Esophagus muscularis mucosa (tissue), 4 donors: ENCODE measurements at regions not wholly inside any gene's neighbourhood (a gene's known extent, or its start where the extent isn't known, plus 50 kb on each side); places are given as distances from the start of the nearest gene placed in this dataset.
"Not testable (repeated sequence)": the region's sequence is repeated elsewhere in the genome, so short reads cannot be mapped to it uniquely, and the experiment has no call there.

Experiments
- EP300 ChIP-seq: sonication (generic); formaldehyde crosslinking; IDR thresholded peaks from one replicate; pipeline ENCODE4 v1.6.1; 2017; ENCODE audit warnings: antibody characterized with exemption
- POLR2A ChIP-seq: fragments of 450-650 bp; IDR thresholded peaks from one replicate; pipeline ENCODE4 v1.6.1; 2017; ENCODE audit warnings: antibody characterized with exemption, moderate library complexity, mild to moderate bottlenecking, low read depth
- POLR2AphosphoS5 ChIP-seq, 2 donors: sonication (generic); formaldehyde crosslinking; IDR thresholded peaks; one replicate each; pipeline ENCODE4 v1.6.1; 2017; ENCODE audit warnings: antibody characterized with exemption in 2 of 2
- TF ChIP-seq, protein P1 (sequence below), 3 experiments: fragments of 200-600 bp in 2 of 3; fragments of 450-650 bp in 1 of 3; sonication (generic) in 2 of 3; IDR thresholded peaks; one replicate each; pipeline ENCODE4 v1.5.1; 2017 to 2019; ENCODE audit warnings: antibody characterized with exemption in 3 of 3, mild to moderate bottlenecking in 2 of 3, moderate library complexity in 1 of 3

GRCh38 chr4:128429023-128429613, 141.5 kb upstream of the PGRMC2 start:
- TF ChIP-seq, protein P1, sequence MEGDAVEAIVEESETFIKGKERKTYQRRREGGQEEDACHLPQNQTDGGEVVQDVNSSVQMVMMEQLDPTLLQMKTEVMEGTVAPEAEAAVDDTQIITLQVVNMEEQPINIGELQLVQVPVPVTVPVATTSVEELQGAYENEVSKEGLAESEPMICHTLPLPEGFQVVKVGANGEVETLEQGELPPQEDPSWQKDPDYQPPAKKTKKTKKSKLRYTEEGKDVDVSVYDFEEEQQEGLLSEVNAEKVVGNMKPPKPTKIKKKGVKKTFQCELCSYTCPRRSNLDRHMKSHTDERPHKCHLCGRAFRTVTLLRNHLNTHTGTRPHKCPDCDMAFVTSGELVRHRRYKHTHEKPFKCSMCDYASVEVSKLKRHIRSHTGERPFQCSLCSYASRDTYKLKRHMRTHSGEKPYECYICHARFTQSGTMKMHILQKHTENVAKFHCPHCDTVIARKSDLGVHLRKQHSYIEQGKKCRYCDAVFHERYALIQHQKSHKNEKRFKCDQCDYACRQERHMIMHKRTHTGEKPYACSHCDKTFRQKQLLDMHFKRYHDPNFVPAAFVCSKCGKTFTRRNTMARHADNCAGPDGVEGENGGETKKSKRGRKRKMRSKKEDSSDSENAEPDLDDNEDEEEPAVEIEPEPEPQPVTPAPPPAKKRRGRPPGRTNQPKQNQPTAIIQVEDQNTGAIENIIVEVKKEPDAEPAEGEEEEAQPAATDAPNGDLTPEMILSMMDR (IDR thresholded peaks at IDR 0.05) = not testable (repeated sequence)
- not testable (repeated sequence) for TF ChIP-seq POLR2A; POLR2AphosphoS5 (IDR thresholded peaks at IDR 0.05); EP300
